ENCODE measurements at regions not wholly inside any gene's neighbourhood (a gene's known extent, or its start where the extent isn't known, plus 50 kb on each side); places are given as distances from the start of the nearest gene placed in this dataset.

- Histone ChIP-seq H3K36me3 (ENCODE audit: control insufficient read depth in 2 of 3, insufficient read depth in 3 of 3, low read length in 3 of 3) (no peaks in the 10 kb centered on the region), H3K27me3 (ENCODE audit: control insufficient read depth, insufficient read depth, low read length) (no peaks in the 10 kb centered on the region), H3K9me3 (ENCODE audit: control insufficient read depth in 2 of 3, insufficient read depth in 1 of 3, low read length in 3 of 3) (no peaks in the 10 kb centered on the region), H3K27ac (ENCODE audit: low read depth in 2 of 2, low read length in 2 of 2) (no peak overlapping the region), H3K4me3 (ENCODE audit: low read length in 3 of 3) (no peak overlapping the region), H3K9ac (ENCODE audit: low read length in 3 of 3) (no peak overlapping the region), H3K4me1 (ENCODE audit: control insufficient read depth in 2 of 3, insufficient read depth in 2 of 3, low read depth in 1 of 3, low read length in 3 of 3) (no peaks in the 10 kb centered on the region)
- intact Hi-C loops (cut with DNase I), result no loop called here
- FAIRE-seq (no peak), DNase-seq (no peak)
- no peak for TF ChIP-seq CTCF (IDR thresholded peaks at IDR 0.05; ENCODE audit: borderline replicate concordance, extremely low read depth, insufficient read depth)
Observed at GRCh38 chr3:8290611-8291010, 211.0 kb upstream of the LMCD1 start.

GRCh38 chr3:8296461-8296860, 205.2 kb upstream of the LMCD1 start:
- intact Hi-C loops (cut with DNase I), result no loop called here
- FAIRE-seq, result no peak
- TF ChIP-seq CTCF (IDR thresholded peaks at IDR 0.05; ENCODE audit: borderline replicate concordance, extremely low read depth, insufficient read depth), result no peak

GRCh38 chr3:8298021-8298954, 203.3 kb upstream of the LMCD1 start:
- no peak overlapping the region for H3K27ac ChIP-seq (ENCODE audit: low read depth in 2 of 2, low read length in 2 of 2)
- no peaks in the 10 kb centered on the region for H3K36me3 ChIP-seq (ENCODE audit: control insufficient read depth in 2 of 3, insufficient read depth in 3 of 3, low read length in 3 of 3)
- intact Hi-C loops (cut with DNase I), result no loop called here
- no peak for DNase-seq
- no peaks in the 10 kb centered on the region for H3K27me3 ChIP-seq (ENCODE audit: control insufficient read depth, insufficient read depth, low read length)
- H3K4me1 ChIP-seq (ENCODE audit: control insufficient read depth in 2 of 3, insufficient read depth in 2 of 3, low read depth in 1 of 3, low read length in 3 of 3), result no peaks in the 10 kb centered on the region
- H3K4me3 ChIP-seq (ENCODE audit: low read length in 3 of 3), result no peak overlapping the region
- H3K9ac ChIP-seq (ENCODE audit: low read length in 3 of 3), result no peak overlapping the region
- FAIRE-seq, result no peak
- H3K9me3 ChIP-seq (ENCODE audit: control insufficient read depth in 2 of 3, insufficient read depth in 1 of 3, low read length in 3 of 3), result no peaks in the 10 kb centered on the region
- TF ChIP-seq CTCF (IDR thresholded peaks at IDR 0.05; ENCODE audit: borderline replicate concordance, extremely low read depth, insufficient read depth), result no peak

More at GRCh38 chr3:8296461-8296860, 205.2 kb upstream of the LMCD1 start:
- Histone ChIP-seq H3K4me1 (ENCODE audit: control insufficient read depth in 2 of 3, insufficient read depth in 2 of 3, low read depth in 1 of 3, low read length in 3 of 3) (no peaks in the 10 kb centered on the region), H3K9ac (ENCODE audit: low read length in 3 of 3) (no peak overlapping the region), H3K27ac (ENCODE audit: low read depth in 2 of 2, low read length in 2 of 2) (no peak overlapping the region), H3K4me3 (ENCODE audit: low read length in 3 of 3) (no peak overlapping the region), H3K27me3 (ENCODE audit: control insufficient read depth, insufficient read depth, low read length) (no peaks in the 10 kb centered on the region), H3K9me3 (ENCODE audit: control insufficient read depth in 2 of 3, insufficient read depth in 1 of 3, low read length in 3 of 3) (no peaks in the 10 kb centered on the region), H3K36me3 (ENCODE audit: control insufficient read depth in 2 of 3, insufficient read depth in 3 of 3, low read length in 3 of 3) (no peaks in the 10 kb centered on the region)
- DNase-seq, result no peak

All from kidney (tissue), 13 donors.